HG02678 (cell line): ENCODE measurements at regions not wholly inside any gene's neighbourhood (a gene's known extent, or its start where the extent isn't known, plus 50 kb on each side); places are given as distances from the start of the nearest gene placed in this dataset.
"Not testable (repeated sequence)": the region's sequence is repeated elsewhere in the genome, so short reads cannot be mapped to it uniquely, and the experiment has no call there.

Source experiments
- ATAC-seq: cut with Tn5 transposase; IDR thresholded peaks from one replicate; pipeline ENCODE4 v1.9.1; 2021; ENCODE audit warnings: mild to moderate bottlenecking, moderate library complexity; ENCODE audit not compliant: unreplicated experiment

DNA sequence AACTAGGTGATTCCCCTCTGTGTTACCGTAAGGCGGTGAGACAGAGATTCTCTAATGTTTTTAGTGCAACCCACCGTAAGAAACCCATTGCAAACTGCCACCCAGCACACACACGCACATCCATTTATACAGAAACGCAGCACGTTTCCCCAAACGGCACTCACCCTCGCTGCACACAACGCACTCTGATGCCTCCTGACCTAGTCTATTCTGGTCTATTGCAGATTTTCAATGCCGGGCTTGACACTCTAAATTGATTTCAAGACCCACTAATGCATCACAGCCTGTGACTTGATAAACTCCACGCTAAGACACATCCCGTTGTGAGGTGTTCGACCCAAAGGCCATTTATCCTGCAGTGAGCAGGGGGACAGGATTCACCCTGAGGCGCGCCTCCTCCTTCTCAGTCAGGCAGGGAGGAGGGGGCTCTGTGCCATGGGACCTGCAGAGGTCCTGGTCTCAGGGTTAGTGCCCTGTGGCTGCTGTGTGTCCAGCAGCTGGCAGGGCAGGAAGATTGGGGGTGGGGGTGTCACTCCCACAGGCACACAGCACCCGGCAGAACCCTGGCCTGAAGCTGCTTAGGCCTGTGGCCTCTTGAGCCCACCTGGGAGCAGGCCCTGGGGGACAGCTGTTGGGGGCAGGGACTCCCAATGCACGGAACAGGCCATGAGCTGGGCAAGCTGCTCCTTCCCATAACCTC, 335.6 kb downstream of the PREX1 start:
- ATAC-seq = no peak

- ATAC-seq = no peak
These were observed 336.6 kb downstream of the PREX1 start for GRCh38 chr20:48490961-48491831.

DNA sequence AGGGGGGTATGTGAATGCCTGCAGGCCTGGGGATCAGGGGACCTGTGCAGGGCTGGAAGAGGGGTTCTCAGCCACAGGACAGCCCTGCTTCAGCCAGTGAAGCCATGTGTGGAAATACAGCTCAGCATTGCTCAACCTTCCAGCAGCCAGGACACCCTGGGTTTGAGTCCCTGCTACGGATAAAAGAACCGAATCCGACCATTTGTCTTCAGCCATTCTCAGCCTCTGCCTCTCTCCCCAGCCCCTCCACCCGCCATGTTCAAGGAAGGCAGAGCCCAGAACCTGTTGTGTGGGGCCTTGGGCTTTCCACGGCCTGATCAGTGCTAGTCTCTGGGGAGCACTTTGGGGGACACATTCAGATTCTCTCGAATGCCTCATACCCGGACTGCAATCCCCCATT, 337.5 kb downstream of the PREX1 start:
- ATAC-seq = not testable (repeated sequence)

DNA sequence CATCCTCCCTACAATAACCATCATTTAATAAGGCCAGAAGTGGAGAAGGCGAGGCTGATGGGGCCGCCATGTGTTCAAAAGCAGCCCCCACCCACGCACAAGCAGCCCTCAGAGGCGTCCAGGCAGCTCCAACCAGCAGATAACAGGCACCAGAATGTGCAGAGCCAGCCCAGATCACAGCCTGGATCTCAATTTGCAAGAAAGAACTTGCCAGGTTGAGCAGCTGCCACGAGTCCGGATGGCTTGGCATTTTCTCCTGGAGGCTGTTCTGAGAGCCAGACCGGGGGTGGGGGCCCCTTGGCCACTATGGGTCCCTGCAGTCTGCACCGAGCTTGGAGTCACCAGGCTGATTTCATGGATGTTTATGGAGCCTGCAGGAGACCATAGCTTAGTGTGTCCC, 338.1 kb downstream of the PREX1 start:
- no peak for ATAC-seq

- ATAC-seq = no peak
These were observed 338.7 kb downstream of the PREX1 start for GRCh38 chr20:48489046-48489463.

- ATAC-seq = not testable (repeated sequence)
These were observed 339.3 kb downstream of the PREX1 start for GRCh38 chr20:48488334-48489034.

GRCh38 chr20:48486065-48486464, 341.7 kb downstream of the PREX1 start:
- no peak for ATAC-seq

- ATAC-seq = not testable (repeated sequence)
These were observed 342.6 kb downstream of the PREX1 start for GRCh38 chr20:48485153-48485552.

DNA sequence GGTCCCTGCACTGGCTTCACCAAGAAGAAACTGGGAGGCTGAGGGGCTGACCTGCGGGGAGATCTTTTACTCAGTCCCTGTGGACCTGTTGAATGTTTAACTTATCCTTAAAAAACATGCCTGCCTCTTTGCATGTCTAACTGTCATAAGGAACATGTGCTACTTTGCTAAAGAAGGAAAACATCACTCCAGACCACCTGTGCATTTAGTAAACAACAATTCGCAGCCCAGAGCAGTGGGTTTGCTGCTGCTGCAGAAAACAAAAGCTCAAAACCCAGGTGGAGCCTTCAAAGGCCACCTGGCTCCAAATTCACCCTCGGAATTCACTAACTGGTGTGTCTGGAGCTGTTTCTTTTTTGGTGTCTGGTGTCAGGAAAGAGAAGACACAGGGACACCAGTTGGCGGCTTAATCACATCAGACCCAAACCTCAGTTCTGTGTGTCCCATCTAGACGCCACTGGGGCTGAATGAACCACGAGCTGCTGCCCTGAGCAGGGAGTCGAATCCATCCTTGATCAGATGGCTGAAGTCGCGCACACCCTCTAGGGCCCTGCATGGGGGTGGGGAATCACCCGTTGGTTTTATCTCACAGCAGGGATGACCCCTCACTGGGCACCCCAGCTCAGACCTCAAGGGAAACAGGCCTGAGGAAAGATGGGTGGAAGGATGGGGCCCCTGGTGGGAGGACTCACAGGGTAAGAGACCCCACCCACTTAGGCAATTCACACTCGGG, 344.3 kb downstream of the PREX1 start:
- no peak for ATAC-seq

DNA sequence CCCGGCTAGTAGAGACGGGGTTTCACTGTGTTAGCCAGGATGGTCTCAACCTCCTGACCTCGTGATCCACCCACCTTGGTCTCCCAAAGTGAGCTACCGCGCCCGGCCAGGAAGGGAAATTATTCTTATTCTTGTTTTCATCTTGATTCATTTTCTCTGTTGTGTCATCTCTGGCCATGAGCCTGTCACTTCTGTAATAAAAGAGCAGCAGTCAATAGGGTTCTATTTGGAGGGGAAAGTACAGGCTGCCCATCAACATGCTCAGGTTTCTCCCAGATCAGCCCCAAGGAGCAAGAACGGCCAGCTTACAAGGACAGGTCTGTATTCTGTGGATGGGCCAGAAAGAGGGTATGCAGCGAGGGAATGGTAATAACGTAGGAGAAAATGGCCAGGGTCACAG, 345.0 kb downstream of the PREX1 start:
- ATAC-seq = no peak

- no peak for ATAC-seq
These were observed 347.5 kb downstream of the PREX1 start for GRCh38 chr20:48480216-48480772.

- ATAC-seq = no peak
These were observed 348.8 kb downstream of the PREX1 start for GRCh38 chr20:48478806-48479585.

GRCh38 chr20:48478370-48478769, 349.4 kb downstream of the PREX1 start:
- ATAC-seq = no peak

DNA sequence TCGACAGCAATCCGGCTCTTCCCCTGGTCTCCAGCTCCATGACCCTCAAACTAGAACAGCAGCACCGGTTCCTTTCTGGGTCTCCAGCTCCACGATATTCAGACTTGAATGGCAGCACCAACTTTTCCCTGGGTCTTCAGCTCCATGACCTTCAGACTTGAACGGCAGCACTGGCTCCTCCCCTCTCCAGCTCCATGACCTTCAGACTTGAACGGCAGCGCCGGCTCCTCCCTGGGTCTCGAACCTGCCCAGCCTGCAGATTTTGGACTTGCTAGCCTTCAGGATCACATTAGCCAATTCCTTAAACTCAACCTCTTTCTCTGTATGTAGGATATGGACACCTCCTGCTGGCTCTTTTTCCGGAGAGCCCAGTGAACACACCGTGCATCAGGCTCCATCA, 350.9 kb downstream of the PREX1 start:
- ATAC-seq = no peak

DNA sequence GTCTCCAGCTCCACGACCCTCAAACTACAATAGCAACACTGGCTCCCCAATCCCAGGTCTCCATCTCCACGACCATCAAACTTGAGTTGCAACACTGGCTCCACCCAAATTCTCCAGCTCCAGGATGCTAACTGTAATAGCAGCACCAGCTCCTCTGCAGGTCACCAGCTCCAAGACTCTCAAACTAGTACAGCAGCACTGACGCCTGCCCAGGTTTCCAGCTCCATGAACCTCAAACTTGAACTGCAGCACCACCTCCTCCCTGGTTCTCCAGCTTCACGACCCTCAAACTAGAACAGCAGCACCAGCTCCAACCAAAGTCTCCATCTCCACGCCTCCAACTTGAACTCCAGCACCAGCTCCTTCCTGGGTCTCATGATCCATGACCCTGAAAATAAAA, 353.8 kb downstream of the PREX1 start:
- ATAC-seq = no peak

- ATAC-seq = no peak
These were observed 355.9 kb downstream of the PREX1 start for GRCh38 chr20:48471759-48472408.

DNA sequence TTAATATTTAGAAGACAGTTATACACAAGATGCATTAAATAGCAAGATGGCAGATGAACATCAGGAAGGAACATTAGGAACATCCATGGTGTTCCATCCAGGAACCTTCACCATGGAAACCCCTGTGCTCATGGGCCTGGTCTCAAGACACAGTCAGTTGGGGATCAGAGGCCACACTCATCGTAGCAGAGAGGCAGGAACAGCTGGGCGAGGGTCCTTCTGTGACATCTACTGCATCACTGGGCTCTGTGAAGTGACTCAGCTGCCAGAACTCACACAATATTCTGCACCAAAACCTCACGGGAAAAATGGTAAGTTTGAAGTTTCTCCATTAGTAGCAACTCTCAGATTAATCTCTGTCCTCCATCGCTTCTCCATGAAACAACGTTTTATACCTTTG, 356.6 kb downstream of the PREX1 start:
- ATAC-seq = no peak

GRCh38 chr20:48470141-48470540, 357.7 kb downstream of the PREX1 start:
- ATAC-seq = no peak

GRCh38 chr20:48469026-48469425, 358.8 kb downstream of the PREX1 start:
- no peak for ATAC-seq
